IMR-90 (cell line): ENCODE measurements at regions not wholly inside any gene's neighbourhood (a gene's known extent, or its start where the extent isn't known, plus 50 kb on each side); places are given as distances from the start of the nearest gene placed in this dataset.

ENCODE experiments used
- ATAC-seq: fragments of 200-7000 bp; cut with Tn5 transposase; 2 replicates; pipeline ENCODE4 v1.9.1; 2020; ENCODE audit warnings: low read depth, mild to moderate bottlenecking, moderate library complexity
- BruUV-seq: library from RNA; stranded (reverse); fragments of 400-500 nt; replicated peaks from 2 replicates; lab custom pipeline; 2021; lab: Mats Ljungman, UMichigan
- CTCF ChIA-PET: fragments of 300-600 bp; formaldehyde crosslinking; extraction: SDS; loops from one replicate; lab custom pipeline; 2021; ENCODE audit warnings: antibody characterized with exemption; lab: Yijun Ruan, JAX
- POLR2A ChIA-PET: fragments of 300-600 bp; sonication (Branson Sonifier 250); formaldehyde crosslinking; loops from one replicate; lab custom pipeline; 2022; ENCODE audit warnings: antibody characterized with exemption; ENCODE audit not compliant: unreplicated experiment; lab: Charles Lee
- DNase-seq: peaks from one replicate; pipeline ENCODE4 v3.0.0; 2013
- H2AFZ ChIP-seq: replicated peaks from 2 replicates; pipeline ENCODE3; 2013; ENCODE audit warnings: low read length, mild to moderate bottlenecking; ENCODE audit not compliant: poor library complexity
- H2AK5ac ChIP-seq: 2 replicates; pipeline ENCODE4 v1.6.1; 2013; ENCODE audit warnings: low read depth, low read length, inconsistent platforms
- H2AK9ac ChIP-seq: replicated peaks from 2 replicates; pipeline ENCODE3; 2013; ENCODE audit warnings: mild to moderate bottlenecking, low read depth, low read length, moderate library complexity; ENCODE audit not compliant: poor library complexity
- H2BK120ac ChIP-seq: 2 replicates; pipeline ENCODE4 v1.6.1; 2013; ENCODE audit warnings: low read depth, low read length, inconsistent platforms
- H2BK15ac ChIP-seq: 3 replicates; pipeline ENCODE4 v1.6.1; 2013; ENCODE audit warnings: low read depth, low read length, inconsistent platforms
- H2BK20ac ChIP-seq: 2 replicates; pipeline ENCODE4 v1.6.1; 2013; ENCODE audit warnings: low read depth, mild to moderate bottlenecking, inconsistent platforms, low read length, moderate library complexity
- H2BK5ac ChIP-seq: 2 replicates; pipeline ENCODE4 v1.6.1; 2013; ENCODE audit warnings: mild to moderate bottlenecking, low read depth, low read length, inconsistent platforms; ENCODE audit not compliant: poor library complexity, severe bottlenecking
- H3K14ac ChIP-seq: replicated peaks from 2 replicates; pipeline ENCODE4 v1.6.1; 2013; ENCODE audit warnings: low read depth, low read length, inconsistent platforms
- H3K18ac ChIP-seq: 2 replicates; pipeline ENCODE4 v1.6.1; 2013; ENCODE audit warnings: low read depth, low read length, control low read depth
- H3K23ac ChIP-seq: 2 replicates; pipeline ENCODE4 v1.6.1; 2013; ENCODE audit warnings: low read depth, low read length, inconsistent platforms
- H3K27ac ChIP-seq: 2 replicates; pipeline ENCODE4 v1.5.1; 2013; ENCODE audit warnings: mild to moderate bottlenecking, control low read depth, low read length; ENCODE audit not compliant: insufficient read depth
- H3K27me3 ChIP-seq: 2 replicates; pipeline ENCODE4 v1.6.1; 2013; ENCODE audit warnings: low read length; ENCODE audit not compliant: control insufficient read depth, insufficient read depth
- H3K36me3 ChIP-seq: 2 replicates; pipeline ENCODE4 v1.6.1; 2013; ENCODE audit warnings: low read length, mixed read lengths; ENCODE audit not compliant: control insufficient read depth, insufficient read depth
- H3K4ac ChIP-seq: 2 replicates; pipeline ENCODE4 v1.6.1; 2013; ENCODE audit warnings: low read depth, low read length, inconsistent platforms
- H3K4me1 ChIP-seq: 2 replicates; pipeline ENCODE4 v1.6.1; 2013; ENCODE audit warnings: low read length, mixed read lengths; ENCODE audit not compliant: control insufficient read depth, insufficient read depth
- H3K4me2 ChIP-seq: 2 replicates; pipeline ENCODE4 v1.6.1; 2013; ENCODE audit warnings: low read depth, mild to moderate bottlenecking, control low read depth, low read length, moderate library complexity
- H3K4me3 ChIP-seq: 2 replicates; pipeline ENCODE4 v1.5.1; 2013; ENCODE audit warnings: low read depth, mild to moderate bottlenecking, control low read depth, low read length, moderate library complexity; ENCODE audit not compliant: insufficient read depth
- H3K56ac ChIP-seq: 2 replicates; pipeline ENCODE4 v1.6.1; 2013; ENCODE audit warnings: low read length, inconsistent platforms; ENCODE audit not compliant: insufficient read depth; ENCODE audit errors: extremely low read depth
- H3K79me1 ChIP-seq, 2 experiments: 2 replicates each; pipeline ENCODE4 v1.6.1; 2013; ENCODE audit warnings: low read length in 2 of 2, inconsistent platforms in 1 of 2, low read depth in 1 of 2
- H3K9ac ChIP-seq: 2 replicates; pipeline ENCODE4 v1.6.1; 2013; ENCODE audit warnings: low read depth, low read length, control low read depth
- H3K9me1 ChIP-seq: 2 replicates; pipeline ENCODE4 v1.6.1; 2013; ENCODE audit warnings: low read length, inconsistent platforms; ENCODE audit not compliant: insufficient read depth
- H3K9me3 ChIP-seq: 2 replicates; pipeline ENCODE4 v1.6.1; 2013; ENCODE audit warnings: low read length; ENCODE audit not compliant: control insufficient read depth, insufficient read depth
- H4K20me1 ChIP-seq: 2 replicates; pipeline ENCODE4 v1.6.1; 2013; ENCODE audit warnings: low read length, inconsistent platforms; ENCODE audit not compliant: insufficient read depth
- H4K5ac ChIP-seq: 2 replicates; pipeline ENCODE4 v1.6.1; 2013; ENCODE audit warnings: mild to moderate bottlenecking, low read depth, low read length, control low read depth
- H4K8ac ChIP-seq, 2 experiments: 2 replicates each; pipeline ENCODE4 v1.6.1; 2013; ENCODE audit warnings: low read depth in 2 of 2, low read length in 2 of 2, control low read depth in 1 of 2, inconsistent platforms in 1 of 2
- H4K91ac ChIP-seq: 2 replicates; pipeline ENCODE4 v1.6.1; 2013; ENCODE audit warnings: low read depth, low read length, inconsistent platforms; ENCODE audit not compliant: insufficient read depth
- BHLHE40 ChIP-seq: fragments of 150-350 bp; IDR thresholded peaks from 2 replicates; pipeline ENCODE4 v1.6.1; 2016; ENCODE audit warnings: mild to moderate bottlenecking, low read depth, low read length
- CHD1 ChIP-seq: IDR thresholded peaks from 2 replicates; pipeline ENCODE4 v1.6.1; 2012; ENCODE audit warnings: low read depth, low read length, improper control_type of control experiment
- FOS ChIP-seq: fragments of 150-350 bp; IDR thresholded peaks from 2 replicates; pipeline ENCODE4 v1.6.1; 2016; ENCODE audit warnings: low read depth, low read length
- MAFK ChIP-seq: IDR thresholded peaks from 2 replicates; pipeline ENCODE4 v1.6.1; 2012; ENCODE audit warnings: low read depth, low read length, improper control_type of control experiment
- MAZ ChIP-seq: IDR thresholded peaks from 2 replicates; pipeline ENCODE4 v1.6.1; 2012; ENCODE audit warnings: low read depth, mild to moderate bottlenecking, low read length, improper control_type of control experiment, moderate library complexity, borderline replicate concordance
- NFE2L2 ChIP-seq: fragments of 150-350 bp; IDR thresholded peaks from 2 replicates; pipeline ENCODE4 v1.6.1; 2016; ENCODE audit warnings: low read depth, mild to moderate bottlenecking, low read length
- POLR2A ChIP-seq: IDR thresholded peaks from 2 replicates; pipeline ENCODE4 v1.6.1; 2012; ENCODE audit warnings: mild to moderate bottlenecking, low read depth, low read length
- RFX5 ChIP-seq: IDR thresholded peaks from 2 replicates; pipeline ENCODE4 v1.8.0; 2012; ENCODE audit warnings: low read depth, mild to moderate bottlenecking, low read length, moderate library complexity
- WGBS, 2 experiments: methylation state at CpG; one replicate each; pipeline versions ENCODE4 v1.1.5 to v1.1.7; 2013; ENCODE audit warnings: missing lambda C conversion rate in 2 of 2; ENCODE audit not compliant: insufficient read length in 1 of 2; ENCODE audit errors: extremely low coverage in 2 of 2; 5-methylcytosine and 5-hydroxymethylcytosine counted together
- dilution Hi-C: fragments of 300-500 bp; cut with HindIII; formaldehyde crosslinking; loops from one replicate; pipeline ENCODE4 v1.14.3; 2018; ENCODE audit warnings: low sequenced_read_pairs; ENCODE audit not compliant: unreplicated experiment
- in situ Hi-C: fragments of 300-500 bp; cut with MboI; formaldehyde crosslinking; loops from 3 replicates; pipeline ENCODE4 v1.14.3; 2019; ENCODE audit warnings: low sequenced_read_pairs, inconsistent platforms, mixed read lengths
- intact Hi-C: fragments of 100-400 bp; cut with micrococcal nuclease; formaldehyde crosslinking; loops from 2 replicates; pipeline ENCODE4 v1.10.0; 2022
- TF ChIP-seq, protein P1 (sequence below): conservative IDR thresholded peaks from 2 replicates; pipeline ENCODE4 v1.5.1; 2012; ENCODE audit warnings: mild to moderate bottlenecking, low read depth, low read length, improper control_type of control experiment

GRCh38 chr1:30417701-30418046 lies 305.7 kb downstream of the MATN1 start:
- Histone ChIP-seq H3K9me1 (no peaks in the 10 kb centered on the region), H4K20me1 (no peaks in the 10 kb centered on the region), H3K14ac (no peak overlapping the region), H2BK5ac (no peak overlapping the region), H3K56ac (no peak overlapping the region), H3K4me2 (no peak overlapping the region), H2BK15ac (no peak overlapping the region), H3K27me3 (no peaks in the 10 kb centered on the region; the same call in 1 of the 2 replicates), H3K18ac (no peak overlapping the region), H2BK20ac (no peak overlapping the region), H3K4me1 (no peaks in the 10 kb centered on the region), H2AK5ac (no peak overlapping the region), H3K9ac (no peak overlapping the region), H2AK9ac (no peak overlapping the region), H2AFZ (no peak overlapping the region), H3K27ac (no peak overlapping the region), H3K4ac (no peak overlapping the region), H3K4me3 (no peak overlapping the region), H3K9me3 (no peaks in the 10 kb centered on the region), H4K8ac (no peak overlapping the region), H3K79me1 (no peaks in the 10 kb centered on the region), H4K5ac (no peak overlapping the region), H4K91ac (no peak overlapping the region), H3K36me3 (no peaks in the 10 kb centered on the region), H3K23ac (no peak overlapping the region), H2BK120ac (no peak overlapping the region)
- no peak for TF ChIP-seq POLR2A
- TF ChIP-seq MAZ, result no peak
- no peak for TF ChIP-seq CHD1
- no peak for TF ChIP-seq RFX5
- no peak for TF ChIP-seq FOS
- TF ChIP-seq BHLHE40, result no peak
- no peak for TF ChIP-seq MAFK
- TF ChIP-seq, protein P1, sequence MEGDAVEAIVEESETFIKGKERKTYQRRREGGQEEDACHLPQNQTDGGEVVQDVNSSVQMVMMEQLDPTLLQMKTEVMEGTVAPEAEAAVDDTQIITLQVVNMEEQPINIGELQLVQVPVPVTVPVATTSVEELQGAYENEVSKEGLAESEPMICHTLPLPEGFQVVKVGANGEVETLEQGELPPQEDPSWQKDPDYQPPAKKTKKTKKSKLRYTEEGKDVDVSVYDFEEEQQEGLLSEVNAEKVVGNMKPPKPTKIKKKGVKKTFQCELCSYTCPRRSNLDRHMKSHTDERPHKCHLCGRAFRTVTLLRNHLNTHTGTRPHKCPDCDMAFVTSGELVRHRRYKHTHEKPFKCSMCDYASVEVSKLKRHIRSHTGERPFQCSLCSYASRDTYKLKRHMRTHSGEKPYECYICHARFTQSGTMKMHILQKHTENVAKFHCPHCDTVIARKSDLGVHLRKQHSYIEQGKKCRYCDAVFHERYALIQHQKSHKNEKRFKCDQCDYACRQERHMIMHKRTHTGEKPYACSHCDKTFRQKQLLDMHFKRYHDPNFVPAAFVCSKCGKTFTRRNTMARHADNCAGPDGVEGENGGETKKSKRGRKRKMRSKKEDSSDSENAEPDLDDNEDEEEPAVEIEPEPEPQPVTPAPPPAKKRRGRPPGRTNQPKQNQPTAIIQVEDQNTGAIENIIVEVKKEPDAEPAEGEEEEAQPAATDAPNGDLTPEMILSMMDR, result no peak
- TF ChIP-seq NFE2L2, result no peak
- BruUV-seq, result no TSS peak
- dilution Hi-C loops (no loop called here), in situ Hi-C loops (no loop called here), intact Hi-C loops (no loop called here)
- DNase-seq (no peak), ATAC-seq (no peak)
- 80% methylated on average over 1 of the region's 3 CpGs; no CpG with 5 or more reads in 1 of the 2 experiments for WGBS, 2 experiments
- CTCF ChIA-PET, result no interaction called here
- POLR2A ChIA-PET, result no interaction called here
